OCI-LY3 (cell line): ENCODE measurements at regions not wholly inside any gene's neighbourhood (a gene's known extent, or its start where the extent isn't known, plus 50 kb on each side); places are given as distances from the start of the nearest gene placed in this dataset.

ENCODE experiments used
- H2AFZ ChIP-seq: fragments of 200-600, 300-600 bp; shearing (Covaris generic); 2 replicates; pipeline ENCODE4 v1.6.0; 2014; ENCODE audit warnings: antibody characterized with exemption, low read depth, low read length
- H3K27ac ChIP-seq: fragments of 200-600, 300-600 bp; sonication (generic); 2 replicates; pipeline ENCODE4 v1.5.1; 2014; ENCODE audit warnings: mild to moderate bottlenecking, low read length, moderate library complexity, mixed read lengths
- H3K27me3 ChIP-seq: fragments of 200-600, 300-600 bp; sonication (generic); 2 replicates; pipeline ENCODE4 v1.6.1; 2014; ENCODE audit warnings: low read depth, low read length, mixed read lengths
- H3K36me3 ChIP-seq: fragments of 200-600, 300-600 bp; sonication (generic); replicated peaks from 2 replicates; pipeline ENCODE3; 2014; ENCODE audit warnings: low read depth, low read length, mixed read lengths
- H3K4me1 ChIP-seq: fragments of 300-600, 200-600 bp; sonication (generic); 2 replicates; pipeline ENCODE4 v1.6.1; 2014; ENCODE audit warnings: low read length, mixed read lengths
- H3K4me2 ChIP-seq: fragments of 200-600, 300-600 bp; sonication (generic); 2 replicates; pipeline ENCODE4 v1.6.1; 2014; ENCODE audit warnings: low read length, mixed read lengths
- H3K4me3 ChIP-seq: fragments of 300-600, 200-600 bp; sonication (generic); 2 replicates; pipeline ENCODE4 v1.5.1; 2014; ENCODE audit warnings: antibody characterized with exemption, mild to moderate bottlenecking, low read length, moderate library complexity
- H3K79me2 ChIP-seq: fragments of 300-600, 200-600 bp; shearing (Covaris generic); 2 replicates; pipeline ENCODE4 v1.6.1; 2014; ENCODE audit warnings: mild to moderate bottlenecking, low read length, mixed read lengths
- H3K9ac ChIP-seq: fragments of 300-600, 200-600 bp; shearing (Covaris generic); 2 replicates; pipeline ENCODE4 v1.6.0; 2014; ENCODE audit warnings: mild to moderate bottlenecking, low read length, moderate library complexity
- H3K9me3 ChIP-seq: fragments of 200-600, 300-600 bp; shearing (Covaris generic); 2 replicates; pipeline ENCODE4 v1.6.1; 2014; ENCODE audit warnings: low read length, mixed read lengths; ENCODE audit not compliant: insufficient read depth
- H4K20me1 ChIP-seq: fragments of 200-600, 300-600 bp; sonication (generic); 2 replicates; pipeline ENCODE4 v1.6.1; 2016; ENCODE audit warnings: low read length, mixed read lengths; ENCODE audit not compliant: insufficient read depth
- CTCF ChIP-seq: fragments of 200-600, 300-600 bp; sonication (generic); IDR thresholded peaks from 2 replicates; pipeline ENCODE4 v1.5.1; 2014; ENCODE audit warnings: antibody characterized with exemption, low read length, low read depth
- EZH2phosphoT487 ChIP-seq: fragments of 200-600 bp; shearing (Covaris generic); IDR thresholded peaks from 2 replicates; pipeline ENCODE4 v1.6.1; 2018; ENCODE audit warnings: antibody characterized with exemption, mixed run types, low read depth

GRCh38 chr1:166383137-166383536, 216.3 kb upstream of the FAM78B start:
- peak overlapping the region; percentile 61 for H3K4me2 ChIP-seq
- peak overlapping the region; percentile 28 for H3K4me3 ChIP-seq
- TF ChIP-seq CTCF (no peak), EZH2phosphoT487 (no peak)
- no peak overlapping the region for H3K9ac ChIP-seq
- H4K20me1 ChIP-seq = no peaks in the 10 kb centered on the region
- no peaks in the 10 kb centered on the region for H3K79me2 ChIP-seq
- H3K27ac ChIP-seq = no peak overlapping the region
- no peaks in the 10 kb centered on the region for H3K36me3 ChIP-seq
- H3K4me1 ChIP-seq = peaks cover 20% of the 10 kb centered on the region
- H3K27me3 ChIP-seq = peaks cover 12% of the 10 kb centered on the region
- H3K9me3 ChIP-seq = no peaks in the 10 kb centered on the region
- peak overlapping the region; percentile 28; the same call in 1 of the 2 replicates for H2AFZ ChIP-seq

GRCh38 chr1:166383635-166384346, 217.0 kb upstream of the FAM78B start:
- TF ChIP-seq CTCF = no peak
- TF ChIP-seq EZH2phosphoT487 = no peak
- H3K9me3 ChIP-seq = no peaks in the 10 kb centered on the region
- H4K20me1 ChIP-seq = no peaks in the 10 kb centered on the region
- H2AFZ ChIP-seq = peak overlapping the region; percentile 28
- H3K27ac ChIP-seq = no peak overlapping the region
- no peaks in the 10 kb centered on the region for H3K79me2 ChIP-seq
- H3K27me3 ChIP-seq = peaks cover 17% of the 10 kb centered on the region
- no peak overlapping the region for H3K9ac ChIP-seq
- no peaks in the 10 kb centered on the region for H3K36me3 ChIP-seq
- H3K4me3 ChIP-seq = peak overlapping the region; percentile 28
- H3K4me1 ChIP-seq = peaks cover 17% of the 10 kb centered on the region
- H3K4me2 ChIP-seq = peak overlapping the region; percentile 61

GRCh38 chr1:166384948-166385347, 218.1 kb upstream of the FAM78B start:
- H3K27me3 ChIP-seq = peaks cover 17% of the 10 kb centered on the region
- H2AFZ ChIP-seq = no peak overlapping the region
- H3K9ac ChIP-seq = no peak overlapping the region
- no peaks in the 10 kb centered on the region for H4K20me1 ChIP-seq
- TF ChIP-seq CTCF = no peak
- TF ChIP-seq EZH2phosphoT487 = no peak
- H3K4me1 ChIP-seq = peaks cover 17% of the 10 kb centered on the region
- H3K4me2 ChIP-seq = no peak overlapping the region
- H3K36me3 ChIP-seq = no peaks in the 10 kb centered on the region
- H3K4me3 ChIP-seq = no peak overlapping the region
- H3K79me2 ChIP-seq = no peaks in the 10 kb centered on the region
- no peak overlapping the region for H3K27ac ChIP-seq
- H3K9me3 ChIP-seq = no peaks in the 10 kb centered on the region

- H3K9ac ChIP-seq = no peak overlapping the region
- no peak overlapping the region for H3K4me3 ChIP-seq
- H3K4me1 ChIP-seq = peaks cover 6% of the 10 kb centered on the region
- no peaks in the 10 kb centered on the region for H3K9me3 ChIP-seq
- TF ChIP-seq CTCF = no peak
- no peak overlapping the region for H2AFZ ChIP-seq
- no peak overlapping the region for H3K4me2 ChIP-seq
- H3K36me3 ChIP-seq = no peaks in the 10 kb centered on the region
- H3K79me2 ChIP-seq = no peaks in the 10 kb centered on the region
- no peak overlapping the region for H3K27ac ChIP-seq
- no peaks in the 10 kb centered on the region for H4K20me1 ChIP-seq
- H3K27me3 ChIP-seq = peaks cover 11% of the 10 kb centered on the region
Measured at GRCh38 chr1:166390366-166391033, 223.7 kb upstream of the FAM78B start.
